WI38 (cell line): ENCODE measurements at regions not wholly inside any gene's neighbourhood (a gene's known extent, or its start where the extent isn't known, plus 50 kb on each side); places are given as distances from the start of the nearest gene placed in this dataset.

Experiments used
- H3K4me3 ChIP-seq: 2 replicates; pipeline ENCODE4 v1.5.1; 2011; ENCODE audit warnings: low read depth, mild to moderate bottlenecking, control low read depth, low read length
- CTCF ChIP-seq: IDR thresholded peaks from 2 replicates; pipeline ENCODE4 v1.5.1; 2012; ENCODE audit warnings: low read depth, mild to moderate bottlenecking, control low read depth, low read length

GRCh38 chr6:40887792-40888340, 151.2 kb downstream of the UNC5CL start:
- no peak for TF ChIP-seq CTCF
- no peak overlapping the region for H3K4me3 ChIP-seq

GRCh38 chr6:40887079-40887791, 151.8 kb downstream of the UNC5CL start:
- TF ChIP-seq CTCF = no peak

GRCh38 chr6:40885139-40885774, 153.8 kb downstream of the UNC5CL start:
- no peak for TF ChIP-seq CTCF
- no peak overlapping the region for H3K4me3 ChIP-seq

More at GRCh38 chr6:40887079-40887791, 151.8 kb downstream of the UNC5CL start:
- no peak overlapping the region for H3K4me3 ChIP-seq

GRCh38 chr6:40882323-40882997, 156.6 kb downstream of the UNC5CL start:
- H3K4me3 ChIP-seq = no peak overlapping the region
- no peak for TF ChIP-seq CTCF

- H3K4me3 ChIP-seq = no peak overlapping the region
- no peak for TF ChIP-seq CTCF
Observed at GRCh38 chr6:40881501-40881900, 157.5 kb downstream of the UNC5CL start.

GRCh38 chr6:40880906-40881305, 158.1 kb downstream of the UNC5CL start:
- no peak overlapping the region for H3K4me3 ChIP-seq
- no peak for TF ChIP-seq CTCF
